HG02852 (cell line): ENCODE measurements at regions not wholly inside any gene's neighbourhood (a gene's known extent, or its start where the extent isn't known, plus 50 kb on each side); places are given as distances from the start of the nearest gene placed in this dataset.
"Not testable (repeated sequence)": the region's sequence is repeated elsewhere in the genome, so short reads cannot be mapped to it uniquely, and the experiment has no call there.

ENCODE experiments used
- ATAC-seq: cut with Tn5 transposase; IDR thresholded peaks from one replicate; pipeline ENCODE4 v1.9.1; 2021; ENCODE audit warnings: mild to moderate bottlenecking, moderate library complexity; ENCODE audit not compliant: unreplicated experiment

DNA sequence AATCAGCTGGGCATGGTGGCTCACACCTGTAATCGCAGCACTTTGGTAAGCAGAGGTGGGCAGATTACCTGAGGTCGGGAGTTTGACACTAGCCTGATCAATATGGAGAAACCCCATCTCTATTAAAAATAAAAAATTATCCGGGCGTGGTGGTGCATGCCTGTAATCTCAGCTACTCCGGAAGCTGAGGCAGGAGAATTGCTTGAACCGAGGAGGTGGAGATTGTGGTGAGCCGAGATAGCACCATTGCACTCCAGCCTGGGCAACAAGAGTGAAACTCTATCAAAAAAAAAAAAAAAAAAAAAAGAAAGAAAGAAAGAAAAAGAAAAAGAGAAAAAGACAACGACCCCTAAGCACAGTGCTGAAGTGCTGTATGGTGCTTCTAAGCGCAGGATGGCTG is 280.6 kb upstream of the MAF start:
- not testable (repeated sequence) for ATAC-seq

DNA sequence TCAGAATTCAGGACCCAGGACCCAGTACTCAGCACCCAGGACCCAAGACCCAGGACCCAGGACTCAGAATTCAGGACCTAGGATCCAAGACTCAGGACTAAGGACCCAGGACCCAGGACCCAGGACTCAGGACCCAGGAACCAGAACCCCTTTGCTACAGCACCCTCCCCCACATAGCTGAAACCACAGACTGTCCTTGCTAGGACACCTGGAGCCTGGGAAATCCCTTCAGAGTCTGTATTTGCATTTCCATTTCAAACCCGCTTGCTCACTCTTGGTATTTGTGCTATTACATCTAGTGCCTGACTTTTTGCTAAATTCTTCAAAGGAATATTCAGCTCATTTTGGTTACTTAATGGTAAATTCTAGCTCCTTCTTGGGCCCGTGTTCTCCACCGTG is 275.8 kb upstream of the MAF start:
- ATAC-seq, result peak; percentile 68

DNA sequence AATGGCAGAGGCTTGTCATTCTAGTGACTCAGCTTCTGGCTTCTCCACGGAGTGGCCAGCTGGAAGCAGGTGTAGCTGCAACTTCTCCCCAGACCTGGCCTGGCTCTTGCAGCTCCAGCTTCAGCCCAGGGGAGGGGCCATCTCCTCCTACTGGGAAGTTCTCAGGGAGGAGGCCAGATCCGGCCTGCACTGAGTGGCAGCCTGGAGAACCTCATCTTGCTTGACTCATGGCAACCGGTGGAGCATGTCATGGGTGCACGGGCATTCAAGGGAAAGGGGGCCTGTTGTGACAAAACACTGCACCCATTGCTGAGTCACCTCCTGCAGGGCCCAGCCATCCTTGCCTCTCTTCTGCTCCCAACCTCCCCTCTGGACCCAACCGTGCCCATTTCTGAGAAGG is 273.9 kb upstream of the MAF start:
- no peak for ATAC-seq

DNA sequence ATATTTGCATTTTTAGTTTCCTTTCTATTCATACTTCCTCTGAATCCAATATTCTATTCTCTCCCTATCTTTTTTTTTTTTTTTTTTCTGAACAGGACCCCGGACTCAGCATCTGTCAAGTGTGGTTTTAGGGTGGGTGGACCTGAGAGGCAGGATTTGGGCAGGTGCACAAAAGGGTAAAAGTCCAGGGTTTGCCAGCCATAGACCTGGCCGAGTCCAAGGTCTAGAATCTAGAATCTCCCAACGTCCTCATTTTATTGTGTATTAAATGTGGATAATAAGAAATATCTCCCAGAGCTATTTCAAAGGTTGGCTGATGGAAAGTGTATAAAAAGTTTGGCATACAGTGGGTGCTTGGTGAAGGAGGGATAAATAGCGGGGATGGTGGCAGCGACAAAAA is 273.3 kb upstream of the MAF start:
- no peak for ATAC-seq

DNA sequence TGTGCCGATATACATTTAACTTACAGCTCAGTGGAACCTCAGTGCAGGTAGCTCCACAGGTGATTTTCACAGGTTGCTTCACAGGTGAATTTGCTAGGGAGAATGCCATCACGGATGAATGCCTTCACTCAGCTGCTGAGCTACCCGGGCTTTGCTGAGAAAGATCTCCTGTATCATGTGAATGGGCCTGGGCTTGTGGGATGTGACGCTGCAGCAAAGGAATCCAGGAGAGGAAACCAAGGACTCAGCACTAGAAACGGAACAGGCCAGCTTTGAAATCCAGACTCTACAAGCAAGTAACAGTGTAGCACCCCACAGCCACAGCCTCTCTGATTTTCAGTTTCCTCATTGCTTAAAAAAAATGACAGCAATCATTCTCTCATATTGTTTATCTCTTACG is 271.4 kb upstream of the MAF start:
- ATAC-seq, result no peak

DNA sequence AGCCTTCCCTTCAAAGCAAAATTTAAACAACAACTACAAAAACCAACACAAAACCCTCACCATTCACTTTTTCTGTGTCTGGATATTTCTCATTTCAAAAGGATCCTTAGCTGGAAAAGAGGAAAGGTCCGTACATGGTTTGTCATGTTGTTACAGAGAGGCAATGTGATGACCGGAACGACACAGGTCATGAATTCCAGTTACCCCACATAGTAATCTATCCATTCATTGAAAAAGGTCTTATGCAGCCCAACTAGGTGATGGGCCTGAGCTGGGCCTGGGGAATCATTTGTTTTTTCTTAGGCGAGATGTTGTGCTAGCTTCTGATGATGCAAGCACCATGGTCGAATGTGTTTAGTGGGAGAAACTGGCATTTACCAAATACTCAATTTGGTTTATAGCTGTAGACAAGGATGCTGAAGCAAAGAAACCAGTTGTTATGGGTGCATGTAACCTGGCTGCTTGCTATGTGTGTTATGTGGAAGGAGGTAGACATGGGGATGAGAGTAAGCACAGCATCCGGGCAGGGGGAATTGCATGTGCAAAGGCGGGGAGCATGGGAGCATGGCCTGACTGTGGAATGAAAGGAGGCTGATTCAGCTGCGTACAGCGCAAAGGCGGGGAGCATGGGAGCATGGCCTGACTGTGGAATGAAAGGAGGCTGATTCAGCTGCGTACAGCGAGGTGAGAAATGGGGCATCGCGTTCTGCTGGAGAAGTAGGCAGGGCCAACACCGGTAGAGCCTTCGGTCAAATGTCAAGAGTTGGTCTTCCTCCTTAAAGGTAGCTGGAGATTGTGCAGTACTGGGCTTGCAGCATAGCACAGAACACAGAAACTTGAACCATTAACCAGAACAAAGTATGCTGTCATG is 269.7 kb upstream of the MAF start:
- no peak for ATAC-seq

DNA sequence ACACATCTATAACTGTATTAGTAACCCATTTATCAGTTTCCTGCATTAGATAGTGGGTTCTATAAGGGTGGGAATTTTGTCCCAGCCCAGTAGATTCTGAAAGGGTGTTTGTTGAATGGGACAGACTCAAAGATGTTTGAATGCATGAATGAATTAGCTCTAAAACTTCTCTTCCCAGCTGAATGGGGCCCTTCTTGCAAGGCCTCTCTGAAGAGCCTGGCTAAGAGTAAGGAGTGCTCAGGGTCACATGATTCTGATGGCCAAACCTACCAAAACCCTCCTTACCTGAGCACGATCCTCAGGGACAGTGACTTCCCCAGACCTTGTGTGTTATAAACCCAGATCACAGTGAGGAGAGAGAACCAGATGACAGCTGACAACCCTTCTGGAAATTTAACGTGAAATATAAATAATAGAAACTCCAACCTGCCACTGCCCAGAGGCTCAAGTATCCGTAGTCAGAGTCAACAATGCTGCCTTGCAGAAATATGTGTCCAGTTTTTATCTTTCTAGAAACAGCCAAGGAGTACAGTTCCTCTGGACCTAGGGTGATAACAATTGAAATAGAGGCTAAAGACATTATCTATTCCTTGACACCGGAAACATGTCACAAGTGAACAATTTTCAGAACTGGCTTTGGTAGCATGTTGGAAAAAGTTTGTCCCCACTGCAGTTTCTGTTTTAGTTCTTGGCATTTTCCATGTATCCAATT is 268.9 kb upstream of the MAF start:
- no peak for ATAC-seq

DNA sequence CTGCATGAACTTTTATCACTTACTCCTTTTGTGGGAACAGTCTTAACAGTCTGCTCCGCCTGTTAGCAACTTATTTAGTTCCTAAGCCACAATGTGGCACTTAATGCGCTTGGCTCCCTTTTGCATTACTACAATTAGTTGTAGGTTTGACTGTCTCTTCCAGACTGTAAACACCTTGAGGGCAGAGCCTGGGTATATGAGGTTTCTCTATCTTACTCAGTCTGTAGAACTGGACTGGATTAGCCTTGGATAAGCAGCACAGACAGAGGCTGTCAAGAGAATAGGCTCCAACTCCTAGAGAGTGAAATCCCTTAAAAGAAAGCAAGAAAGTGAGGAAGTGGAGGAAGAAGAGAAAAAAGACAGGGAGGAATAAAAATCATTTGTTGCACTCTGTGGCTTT is 268.3 kb upstream of the MAF start:
- no peak for ATAC-seq

DNA sequence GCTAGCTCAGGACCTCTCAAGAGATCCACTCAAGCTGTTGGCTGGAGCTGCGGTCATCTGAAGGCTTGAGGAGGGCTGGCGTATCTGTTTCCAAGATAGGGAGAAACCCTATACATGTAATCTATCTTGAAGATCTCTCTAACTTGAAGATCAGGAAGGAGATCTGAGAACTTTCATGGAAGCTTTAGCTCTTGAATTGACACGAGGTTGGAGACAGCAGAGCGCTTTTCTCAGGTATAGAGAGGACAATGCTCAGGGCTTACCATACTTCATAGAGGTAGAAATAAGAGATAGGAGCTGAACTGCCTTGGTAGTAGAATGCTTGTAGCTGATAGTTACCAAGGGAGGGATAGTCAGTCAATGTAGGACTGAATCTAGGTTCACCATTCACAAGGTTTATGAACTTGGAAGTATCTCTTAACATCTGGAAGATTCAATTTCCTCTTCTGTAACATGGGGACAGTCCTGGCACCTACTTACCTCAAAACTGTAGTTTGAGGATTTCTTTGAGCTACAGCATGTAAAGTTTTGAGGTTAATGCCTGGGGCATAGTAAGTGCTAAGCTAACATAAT is 267.0 kb upstream of the MAF start:
- ATAC-seq, result no peak

DNA sequence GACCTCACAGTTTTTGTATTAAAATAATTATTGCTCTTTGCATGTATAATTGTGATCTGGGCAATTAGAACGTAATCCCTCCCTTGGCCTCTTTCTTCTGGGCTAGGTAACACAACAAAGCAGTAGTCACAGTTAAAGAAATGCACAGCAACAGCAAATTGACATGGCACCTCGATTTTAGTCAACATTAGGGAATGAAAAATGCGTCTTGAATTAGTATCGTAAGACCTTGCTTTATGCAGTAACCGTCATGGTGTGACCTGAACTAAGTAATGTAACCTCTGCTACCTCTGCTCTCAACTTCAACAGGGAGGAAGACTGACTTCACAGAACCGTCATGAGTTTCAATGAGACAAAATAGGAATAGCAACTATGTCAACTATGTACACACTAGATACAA is 265.4 kb upstream of the MAF start:
- no peak for ATAC-seq

DNA sequence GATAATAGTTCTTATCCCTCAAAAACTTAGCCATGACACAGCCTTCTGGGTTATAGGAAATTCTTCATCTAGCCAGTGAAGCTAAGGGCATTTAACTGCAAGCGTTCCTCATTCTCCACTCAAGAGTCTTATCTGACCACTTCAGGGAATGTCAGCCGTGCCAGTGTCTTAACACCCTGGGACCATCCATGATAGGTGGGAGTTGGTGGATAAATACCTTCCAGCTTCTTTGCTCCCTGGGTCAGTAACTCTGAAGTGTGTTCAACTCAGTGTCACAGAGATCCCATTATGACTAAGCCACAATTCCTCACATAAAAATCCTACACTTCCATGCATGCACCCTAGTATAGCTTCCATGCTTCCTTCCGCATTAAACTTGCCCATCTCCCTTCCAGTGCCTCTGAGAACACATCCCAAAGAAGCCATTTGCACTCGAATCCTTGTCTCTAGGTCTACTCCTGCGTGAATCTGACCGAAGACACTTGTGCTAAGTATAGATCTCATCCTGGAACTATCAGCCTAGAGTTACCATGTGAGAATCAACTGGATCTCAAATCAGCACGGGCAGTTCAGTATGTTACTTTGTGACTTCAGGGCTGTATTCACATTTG is 264.3 kb upstream of the MAF start:
- ATAC-seq, result no peak

DNA sequence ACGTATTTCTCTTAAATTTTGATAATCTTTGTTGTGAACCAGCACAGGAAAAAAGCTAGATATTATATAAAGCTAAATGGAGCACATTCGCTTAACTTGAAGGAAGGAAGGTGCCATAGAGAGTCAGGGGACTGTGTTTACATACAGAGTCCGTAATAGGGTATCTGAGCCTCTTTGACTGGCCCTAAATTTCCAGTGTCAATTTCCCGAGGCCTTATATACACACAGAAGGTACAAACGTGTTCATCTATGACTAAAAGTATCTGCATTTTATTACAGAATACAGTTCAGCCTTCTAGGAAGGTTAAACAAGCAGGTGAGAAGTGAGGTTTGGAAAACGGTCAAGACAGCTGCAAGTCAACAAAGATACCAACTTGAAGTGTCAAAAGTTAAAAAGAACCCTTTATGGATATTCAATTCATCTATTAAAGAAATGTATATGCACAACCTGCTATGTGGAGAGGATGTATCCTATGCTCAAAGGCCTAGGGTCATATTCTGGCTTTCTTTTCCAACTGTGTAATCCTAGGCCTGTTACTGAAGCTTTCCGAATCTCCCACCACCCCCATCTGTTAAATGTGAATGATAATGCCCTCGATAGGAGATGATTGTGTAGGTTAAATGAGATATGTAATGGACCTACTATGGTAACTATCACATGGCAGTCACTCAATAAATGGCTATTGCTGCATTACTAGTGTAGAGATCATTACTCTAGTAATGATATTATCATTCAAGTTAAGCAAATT is 263.7 kb upstream of the MAF start:
- ATAC-seq, result no peak

DNA sequence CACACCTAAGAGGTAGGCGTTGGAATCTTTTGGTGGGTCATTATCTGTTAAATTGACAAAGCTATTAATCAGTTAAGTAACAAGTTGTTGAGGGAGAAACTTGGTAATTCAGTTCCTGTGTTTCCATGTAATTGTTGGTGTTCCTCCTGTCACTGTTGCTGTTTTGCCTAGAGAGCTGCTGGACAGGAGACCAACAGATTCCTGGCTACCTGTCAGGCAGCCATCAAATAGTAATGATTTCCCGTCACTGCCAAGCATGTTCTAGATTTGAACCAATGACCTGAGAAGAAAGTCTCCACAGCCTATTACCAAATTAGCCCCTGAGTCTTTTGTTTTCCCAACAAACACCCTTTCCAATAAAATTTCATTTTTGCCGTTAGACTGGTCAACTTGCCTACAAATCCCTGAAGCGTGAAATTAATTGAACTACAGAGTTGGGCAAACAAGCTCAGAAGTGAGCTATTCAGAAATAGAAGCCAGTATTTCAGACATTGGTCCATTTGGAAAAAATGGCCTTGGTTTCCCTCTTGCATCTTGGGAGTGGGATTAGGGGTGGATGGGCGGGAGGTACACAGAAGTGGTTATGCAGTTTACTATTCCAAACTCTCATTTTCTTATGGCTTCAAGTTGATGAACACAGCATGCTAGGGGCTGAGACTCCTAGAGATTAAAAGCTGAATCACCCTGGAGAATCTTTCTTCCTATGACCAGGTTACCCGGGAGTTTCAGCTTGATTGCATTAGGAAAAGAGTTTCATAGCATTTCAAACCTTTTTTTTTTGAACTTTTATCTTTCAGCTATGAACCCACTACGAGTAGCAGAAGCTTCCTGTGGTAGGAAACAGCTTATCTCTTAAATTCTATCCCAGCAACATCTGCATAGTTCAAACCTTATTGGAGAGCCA is 262.8 kb upstream of the MAF start:
- no peak for ATAC-seq

DNA sequence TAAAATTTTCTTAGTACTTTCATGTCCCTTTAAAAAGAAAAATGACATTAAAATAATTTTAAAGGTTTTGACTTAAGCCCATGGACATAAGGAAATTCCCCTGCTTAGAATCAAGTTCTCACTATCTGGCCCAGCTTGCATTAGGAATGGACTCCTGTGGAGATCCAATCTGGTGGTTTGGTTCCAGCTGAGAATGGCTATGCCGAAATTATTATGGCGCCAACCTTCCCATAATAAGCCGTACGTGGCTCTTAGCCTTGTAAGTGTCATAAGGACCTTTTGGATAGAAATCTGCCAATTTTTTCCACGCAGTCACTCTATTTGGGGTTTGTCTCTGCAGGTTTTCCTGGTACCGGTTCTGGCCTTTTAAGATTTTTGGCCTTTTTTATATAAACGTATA is 262.1 kb upstream of the MAF start:
- no peak for ATAC-seq

DNA sequence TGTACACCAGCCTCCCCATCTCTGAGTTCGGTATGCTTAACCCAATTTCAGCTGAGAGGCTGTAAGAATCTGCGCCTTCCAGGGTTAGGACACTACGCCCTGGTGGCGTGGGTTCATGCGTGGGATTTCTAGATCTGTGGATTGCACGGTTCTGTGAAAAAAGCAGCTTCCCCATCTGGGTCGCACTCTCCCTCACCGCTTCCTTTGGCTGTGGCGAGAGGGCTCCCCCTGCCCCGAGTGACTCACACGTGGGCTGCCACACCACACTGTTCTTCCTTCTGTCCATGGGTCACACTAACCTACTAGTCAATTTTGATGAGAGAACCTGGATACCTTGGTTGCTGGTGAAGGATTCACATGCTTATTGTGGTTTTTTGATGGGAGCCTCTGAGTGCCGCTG is 256.0 kb upstream of the MAF start:
- no peak for ATAC-seq

DNA sequence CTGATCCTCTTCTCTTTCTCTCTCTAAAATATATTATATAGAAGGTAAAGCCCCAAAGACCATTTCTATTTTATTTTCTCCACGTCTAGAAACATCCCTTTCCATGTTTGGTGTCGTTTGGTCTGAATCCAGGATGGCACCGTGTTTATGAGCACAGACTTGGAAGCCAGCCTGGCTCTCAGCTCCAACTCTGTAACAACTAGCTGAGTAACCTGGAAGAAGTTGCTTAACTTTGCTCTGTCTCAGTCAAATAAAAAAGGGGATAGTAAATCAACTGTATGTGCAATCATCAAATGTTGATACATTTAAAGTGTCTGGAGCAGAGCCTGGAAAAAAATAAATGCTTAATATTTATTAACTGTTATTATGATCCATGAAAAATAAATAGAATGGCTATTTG is 249.8 kb upstream of the MAF start:
- no peak for ATAC-seq

DNA sequence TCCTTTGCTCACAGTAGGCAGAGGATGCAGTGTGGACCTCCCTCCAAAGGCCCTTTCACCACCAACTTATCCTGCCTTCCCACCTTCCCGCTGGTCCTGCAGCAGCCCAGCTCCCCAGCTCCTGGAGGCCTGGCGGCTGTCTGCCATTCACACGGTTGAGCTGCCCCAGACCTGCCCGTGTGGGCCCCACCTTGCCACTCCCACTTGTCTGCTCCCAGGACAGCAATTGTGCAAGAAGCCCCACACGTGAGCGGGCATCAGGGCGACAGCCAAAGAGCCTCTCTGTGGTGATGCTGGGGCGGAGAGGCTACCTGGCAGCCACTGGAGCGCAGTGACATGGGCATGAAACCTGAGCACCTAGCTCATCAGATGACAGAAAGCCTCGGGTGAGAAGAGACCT is 248.6 kb upstream of the MAF start:
- ATAC-seq, result no peak

DNA sequence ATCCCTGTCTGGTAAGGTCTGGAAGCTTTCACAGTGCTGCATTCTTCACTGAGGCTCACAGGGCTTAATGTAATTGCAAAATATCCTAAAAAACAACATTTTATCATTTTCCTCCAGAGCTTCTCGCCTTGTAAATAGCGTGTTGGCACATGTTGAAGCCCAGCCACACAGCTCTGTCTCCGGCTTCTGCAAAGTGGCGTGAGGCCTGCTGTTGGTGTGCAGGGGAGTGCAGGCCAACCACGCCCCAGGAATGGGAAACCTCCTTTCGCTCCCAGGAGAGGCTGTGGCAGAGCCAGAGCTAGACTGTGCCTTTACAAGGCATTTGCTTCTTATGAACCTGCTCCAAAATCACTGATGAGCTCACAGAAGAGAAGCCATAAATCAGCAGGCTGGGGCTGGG is 248.2 kb upstream of the MAF start:
- ATAC-seq, result no peak

DNA sequence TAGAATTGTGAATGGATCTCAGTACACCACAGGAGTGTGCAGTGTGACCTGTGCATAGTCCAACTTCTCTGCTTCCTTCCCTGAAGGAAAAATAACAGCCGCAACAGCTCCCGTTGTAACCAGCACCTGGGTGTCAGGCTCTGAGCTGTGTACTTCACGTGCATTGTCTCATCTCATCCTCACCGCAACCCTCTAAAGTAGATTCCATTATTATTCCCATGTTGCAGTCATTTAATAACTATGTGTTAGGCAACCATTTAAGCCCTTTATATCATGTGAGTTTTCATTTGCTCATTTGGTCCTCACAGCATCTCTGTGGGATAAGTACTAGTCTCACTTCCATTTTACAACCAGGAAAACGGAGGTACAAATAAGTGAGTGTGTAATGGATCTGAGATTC is 247.0 kb upstream of the MAF start:
- ATAC-seq, result no peak

DNA sequence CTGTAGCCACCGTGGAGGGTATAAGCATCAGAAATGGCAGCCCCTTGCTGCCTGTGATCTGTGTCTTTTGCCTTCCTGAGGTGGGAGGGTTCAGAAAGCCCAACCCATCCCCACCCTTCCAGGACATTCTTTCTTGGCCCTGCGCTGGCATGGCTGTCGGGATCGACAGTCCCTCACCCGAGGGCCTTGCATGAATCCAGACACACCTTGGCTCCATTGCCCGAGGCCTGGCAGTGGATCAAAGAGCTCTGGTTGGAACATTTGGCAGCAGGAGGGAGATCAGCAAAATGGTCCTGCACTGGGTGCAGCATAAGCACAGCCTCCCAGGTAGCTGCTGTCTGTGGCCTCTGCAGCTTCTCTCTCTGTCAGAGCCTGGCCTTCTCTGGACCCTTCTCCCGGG is 246.6 kb upstream of the MAF start:
- ATAC-seq, result no peak
